Rectal smooth muscle tissue (tissue), 1 donor: ENCODE measurements at regions not wholly inside any gene's neighbourhood (a gene's known extent, or its start where the extent isn't known, plus 50 kb on each side); places are given as distances from the start of the nearest gene placed in this dataset.

Experiments used
- H3K27ac ChIP-seq: one replicate; pipeline ENCODE4 v1.7.0; 2013; ENCODE audit warnings: low read depth, low read length, inconsistent platforms
- H3K27me3 ChIP-seq: one replicate; pipeline ENCODE4 v1.7.0; 2013; ENCODE audit warnings: low read length; ENCODE audit not compliant: control insufficient read depth, insufficient read depth
- H3K36me3 ChIP-seq: one replicate; pipeline ENCODE4 v1.7.0; 2013; ENCODE audit warnings: low read length; ENCODE audit not compliant: control insufficient read depth, insufficient read depth
- H3K4me1 ChIP-seq: one replicate; pipeline ENCODE4 v1.7.0; 2013; ENCODE audit warnings: low read length; ENCODE audit not compliant: control insufficient read depth, insufficient read depth
- H3K4me3 ChIP-seq: one replicate; pipeline ENCODE4 v1.7.0; 2013; ENCODE audit warnings: low read length
- H3K9ac ChIP-seq: one replicate; pipeline ENCODE4 v1.7.0; 2013; ENCODE audit warnings: low read length

DNA sequence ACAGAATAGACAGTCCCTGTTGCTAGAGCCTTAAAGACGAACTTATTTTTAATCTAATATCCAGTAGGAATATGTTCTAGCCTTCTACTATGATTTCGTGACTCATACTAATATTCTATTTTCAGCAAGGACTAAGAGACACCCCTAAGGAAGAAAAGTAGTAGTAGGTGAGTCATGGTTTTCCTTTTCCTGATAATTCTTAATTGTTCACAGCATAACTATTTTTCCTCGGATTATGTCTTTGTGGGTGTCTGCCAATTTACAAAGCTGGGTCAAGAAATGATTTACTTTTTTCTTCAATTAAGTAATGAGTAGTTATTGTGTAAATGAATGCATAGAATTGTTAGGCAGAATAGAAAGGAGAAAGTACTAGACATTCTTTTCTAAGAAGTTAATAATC, 292.2 kb downstream of the TOX3 start:
- Histone ChIP-seq H3K27me3 (no peaks in the 10 kb centered on the region), H3K4me3 (no peak overlapping the region), H3K4me1 (no peaks in the 10 kb centered on the region), H3K36me3 (no peaks in the 10 kb centered on the region), H3K9ac (no peak overlapping the region), H3K27ac (no peak overlapping the region)

DNA sequence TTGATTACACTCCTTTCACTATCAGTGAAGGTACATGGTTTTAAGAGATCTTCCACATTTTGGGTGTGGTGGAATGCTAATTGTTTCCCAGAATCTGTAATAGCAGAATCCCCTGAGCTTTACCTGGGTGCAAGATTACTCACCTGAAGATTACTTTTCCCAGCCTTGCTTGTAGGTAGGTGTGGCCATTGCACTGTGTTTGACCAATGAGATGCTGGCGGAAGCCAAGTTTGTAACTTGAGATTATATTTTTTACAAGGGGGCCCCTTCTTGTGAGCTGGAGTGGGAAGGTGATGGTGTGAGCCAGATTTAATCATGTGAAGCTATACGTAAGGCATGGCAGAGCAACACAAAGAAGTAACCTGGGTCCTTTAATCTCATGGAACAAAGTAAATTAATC, 294.3 kb downstream of the TOX3 start:
- Histone ChIP-seq H3K27ac (no peak overlapping the region), H3K9ac (no peak overlapping the region), H3K4me1 (no peaks in the 10 kb centered on the region), H3K36me3 (no peaks in the 10 kb centered on the region), H3K4me3 (no peak overlapping the region), H3K27me3 (no peaks in the 10 kb centered on the region)

DNA sequence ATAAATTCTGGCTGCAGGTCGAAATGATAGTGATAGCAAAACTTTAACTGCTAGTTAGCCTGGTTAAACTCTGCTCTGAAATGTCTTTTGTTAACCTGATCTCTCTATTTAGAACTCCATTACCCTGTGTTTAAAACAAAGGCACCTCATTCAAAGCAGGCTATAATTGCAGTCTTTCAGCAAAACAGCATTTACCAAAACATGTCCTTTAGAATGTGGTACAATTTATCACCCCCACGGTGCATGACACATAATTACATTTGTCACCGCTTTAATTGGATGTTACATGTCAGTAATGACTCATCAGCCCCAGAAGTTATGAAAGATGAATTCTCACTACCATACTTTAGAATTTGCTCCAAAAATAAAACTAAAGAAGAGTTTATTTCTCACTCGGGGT, 295.4 kb downstream of the TOX3 start:
- Histone ChIP-seq H3K27ac (no peak overlapping the region), H3K27me3 (no peaks in the 10 kb centered on the region), H3K4me3 (no peak overlapping the region), H3K4me1 (no peaks in the 10 kb centered on the region), H3K36me3 (no peaks in the 10 kb centered on the region), H3K9ac (no peak overlapping the region)

DNA sequence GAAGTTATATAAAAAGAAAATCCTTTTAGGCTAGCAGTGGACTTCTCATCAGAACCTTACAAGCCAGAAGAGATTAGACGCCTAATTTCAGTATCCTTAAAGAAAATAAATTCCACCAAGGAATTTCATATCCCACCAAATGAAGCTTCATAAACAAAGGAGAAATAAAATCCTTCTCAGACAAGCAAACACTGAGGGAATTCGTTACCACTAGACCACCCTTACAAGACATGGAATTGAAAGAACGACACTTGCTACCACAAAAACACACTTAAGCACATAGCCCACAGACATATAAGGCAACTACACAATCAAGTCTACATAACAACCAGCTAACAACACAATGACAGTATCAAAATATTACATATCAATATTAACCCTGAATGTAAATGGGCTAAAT, 299.2 kb downstream of the TOX3 start:
- Histone ChIP-seq H3K36me3 (no peaks in the 10 kb centered on the region), H3K27me3 (no peaks in the 10 kb centered on the region), H3K27ac (no peak overlapping the region), H3K4me1 (no peaks in the 10 kb centered on the region), H3K9ac (no peak overlapping the region), H3K4me3 (no peak overlapping the region)

DNA sequence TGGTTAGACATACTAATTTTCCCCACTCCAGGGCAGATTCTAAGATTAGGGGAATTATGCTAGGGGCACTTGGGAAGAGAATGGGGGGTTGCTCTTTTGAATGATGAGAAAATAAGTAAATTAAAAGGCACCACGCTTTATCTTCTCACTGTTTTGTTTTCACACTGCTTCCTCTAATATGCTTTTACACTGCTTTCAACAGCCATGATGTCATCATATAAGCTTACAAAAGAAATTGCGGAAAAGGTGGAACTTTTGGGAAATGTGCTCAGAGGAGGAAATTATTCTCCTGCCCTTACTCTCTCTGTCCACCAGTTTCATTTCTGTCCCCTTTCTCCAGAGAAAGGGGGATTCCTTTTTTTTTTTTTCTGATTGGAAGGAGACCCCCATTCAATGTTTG, 308.2 kb downstream of the TOX3 start:
- Histone ChIP-seq H3K4me1 (no peaks in the 10 kb centered on the region), H3K27ac (no peak overlapping the region), H3K27me3 (no peaks in the 10 kb centered on the region), H3K36me3 (no peaks in the 10 kb centered on the region), H3K9ac (no peak overlapping the region), H3K4me3 (no peak overlapping the region)

DNA sequence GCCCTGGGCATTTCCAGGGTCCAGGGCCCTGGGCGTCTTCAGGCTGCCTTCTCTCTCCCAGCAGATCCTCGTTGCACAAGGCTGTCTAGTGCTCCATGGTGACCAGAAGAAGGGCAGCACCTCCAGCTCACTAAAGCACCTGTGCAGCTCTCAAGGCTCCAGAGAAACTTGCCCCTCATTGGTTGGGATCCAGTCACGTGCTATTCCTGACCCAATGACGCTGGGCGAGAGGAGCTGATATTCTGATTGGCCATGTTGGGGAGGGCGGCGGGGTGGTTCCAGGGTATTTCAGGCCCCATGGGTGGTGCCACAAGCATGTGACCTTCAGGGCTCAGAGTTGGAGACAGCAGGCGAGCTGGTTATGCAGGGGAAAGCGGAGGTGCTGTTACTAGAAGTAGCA, 309.1 kb downstream of the TOX3 start:
- no peak overlapping the region for H3K27ac ChIP-seq
- no peak overlapping the region for H3K4me3 ChIP-seq
- no peak overlapping the region for H3K9ac ChIP-seq
- H3K4me1 ChIP-seq, result no peaks in the 10 kb centered on the region
- H3K36me3 ChIP-seq, result no peaks in the 10 kb centered on the region
- H3K27me3 ChIP-seq, result no peaks in the 10 kb centered on the region

DNA sequence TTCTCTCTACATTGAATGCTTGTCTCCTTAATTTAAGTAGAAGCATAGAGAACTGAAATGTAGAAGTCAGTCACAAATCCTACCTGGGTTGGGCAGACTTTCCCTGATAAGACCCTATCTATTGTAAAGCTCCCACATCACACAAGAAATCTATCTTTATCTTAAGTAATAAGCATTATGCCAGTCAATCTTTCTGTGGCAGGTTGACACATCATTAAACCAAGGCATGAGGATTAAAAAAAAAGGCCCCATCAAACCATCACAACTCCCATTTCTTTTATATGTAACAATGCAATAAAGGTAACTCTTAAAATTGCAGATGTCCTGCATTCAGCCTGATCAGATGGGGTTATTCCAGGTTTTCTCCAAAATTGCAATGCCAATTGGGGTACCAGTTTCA, 311.8 kb downstream of the TOX3 start:
- H3K27ac ChIP-seq, result no peak overlapping the region
- no peak overlapping the region for H3K4me3 ChIP-seq
- no peaks in the 10 kb centered on the region for H3K4me1 ChIP-seq
- H3K36me3 ChIP-seq, result no peaks in the 10 kb centered on the region
- no peak overlapping the region for H3K9ac ChIP-seq
- no peaks in the 10 kb centered on the region for H3K27me3 ChIP-seq

DNA sequence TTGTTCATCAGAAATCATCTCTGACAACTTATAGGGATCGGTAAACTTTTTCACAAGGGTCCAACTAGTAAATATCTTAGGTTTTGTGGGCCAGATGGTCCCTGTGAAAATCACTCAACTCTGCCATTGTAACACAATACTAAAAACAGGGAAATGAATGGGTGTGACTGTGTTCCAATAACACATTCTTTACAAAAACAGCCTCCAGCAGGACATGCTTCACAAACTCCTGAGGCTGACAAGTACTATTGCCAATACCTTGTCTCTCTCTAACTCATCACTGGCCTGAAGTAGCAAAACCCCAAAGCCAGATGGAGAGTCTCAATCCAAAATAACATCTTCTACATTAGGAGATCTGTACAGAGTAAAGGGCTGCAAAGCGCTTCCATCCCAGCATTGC, 312.3 kb downstream of the TOX3 start:
- Histone ChIP-seq H3K27me3 (no peaks in the 10 kb centered on the region), H3K36me3 (no peaks in the 10 kb centered on the region), H3K4me1 (no peaks in the 10 kb centered on the region), H3K9ac (no peak overlapping the region), H3K27ac (no peak overlapping the region), H3K4me3 (no peak overlapping the region)

DNA sequence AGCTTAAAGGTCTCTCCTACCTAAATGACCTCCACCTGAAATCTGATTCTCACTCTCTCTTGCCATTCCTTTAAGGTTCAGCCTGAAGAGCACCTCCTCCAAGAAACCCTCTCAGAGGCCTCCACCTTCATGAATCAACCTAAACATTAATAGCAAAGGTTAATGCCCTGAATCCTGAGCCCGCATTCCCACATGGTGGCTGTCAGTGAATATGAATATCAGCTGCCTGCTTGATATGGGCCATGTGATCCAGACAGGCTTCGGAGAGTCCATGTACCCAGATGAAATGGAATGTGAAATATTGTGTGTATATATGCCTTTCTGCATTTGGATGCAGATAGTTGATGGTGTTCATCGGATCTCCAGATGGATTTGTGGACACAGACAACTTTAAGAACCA, 317.5 kb downstream of the TOX3 start:
- Histone ChIP-seq H3K36me3 (no peaks in the 10 kb centered on the region), H3K27me3 (no peaks in the 10 kb centered on the region), H3K9ac (no peak overlapping the region), H3K27ac (no peak overlapping the region), H3K4me3 (no peak overlapping the region), H3K4me1 (no peaks in the 10 kb centered on the region)

DNA sequence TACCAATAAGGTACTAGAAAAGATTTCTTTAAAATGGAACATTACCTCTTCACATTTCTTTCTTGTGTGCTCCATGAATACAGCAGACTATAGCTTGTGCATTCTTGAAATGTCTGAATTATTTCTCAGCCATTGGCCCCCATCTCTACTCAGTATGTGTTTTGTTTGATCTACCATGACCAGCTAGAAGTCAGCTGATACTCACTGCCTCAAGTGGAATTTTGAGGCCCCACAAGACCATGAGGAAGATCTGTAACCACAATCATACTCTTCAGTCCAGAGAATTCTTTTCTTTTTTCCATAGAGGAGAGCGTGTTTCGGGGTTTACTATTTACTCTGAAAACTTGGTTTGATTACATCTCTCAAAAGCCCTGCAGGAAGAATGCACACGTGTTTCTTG, 319.1 kb downstream of the TOX3 start:
- Histone ChIP-seq H3K27me3 (no peaks in the 10 kb centered on the region), H3K4me3 (no peak overlapping the region), H3K4me1 (no peaks in the 10 kb centered on the region), H3K27ac (no peak overlapping the region), H3K9ac (no peak overlapping the region), H3K36me3 (no peaks in the 10 kb centered on the region)

DNA sequence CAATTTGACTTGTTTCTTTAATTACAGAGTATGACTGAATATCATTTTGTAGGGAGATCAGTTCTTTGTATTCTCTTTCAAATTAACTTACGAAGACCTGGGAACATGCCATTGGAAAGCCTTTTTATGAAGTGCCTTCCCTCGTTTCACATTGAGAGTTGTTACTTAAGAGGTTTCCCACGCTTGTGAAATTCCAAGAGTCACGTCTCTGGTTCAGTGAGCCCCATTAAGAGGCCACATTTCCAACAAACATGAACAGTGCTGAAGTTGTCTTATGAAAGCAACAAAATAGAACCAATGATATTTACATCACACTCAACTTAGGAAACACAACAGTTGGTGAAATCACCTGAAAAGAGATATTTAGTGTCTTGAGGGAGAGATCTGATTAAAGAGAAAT, 334.1 kb downstream of the TOX3 start:
- no peaks in the 10 kb centered on the region for H3K27me3 ChIP-seq
- no peak overlapping the region for H3K9ac ChIP-seq
- H3K27ac ChIP-seq, result no peak overlapping the region
- no peak overlapping the region for H3K4me3 ChIP-seq
- no peaks in the 10 kb centered on the region for H3K4me1 ChIP-seq
- no peaks in the 10 kb centered on the region for H3K36me3 ChIP-seq

DNA sequence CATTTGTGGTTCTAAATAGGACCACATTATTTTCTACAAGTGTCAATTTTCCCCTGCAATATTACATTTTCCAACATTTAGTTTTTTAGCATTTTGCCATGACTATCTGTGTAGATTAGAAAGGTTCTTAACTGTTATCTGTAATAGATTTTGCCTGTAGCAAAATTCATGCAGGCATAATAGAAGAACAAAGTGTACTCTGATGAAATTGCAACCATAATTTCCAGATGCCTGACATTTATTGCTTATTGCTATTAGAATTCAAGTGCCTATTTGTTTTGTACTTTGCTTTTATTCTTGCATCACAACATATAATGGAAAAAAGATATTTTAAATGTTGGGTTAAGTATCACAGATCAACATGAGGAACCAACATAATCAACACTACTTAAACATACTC, 337.7 kb downstream of the TOX3 start:
- Histone ChIP-seq H3K27me3 (no peaks in the 10 kb centered on the region), H3K36me3 (no peaks in the 10 kb centered on the region), H3K9ac (no peak overlapping the region), H3K4me1 (no peaks in the 10 kb centered on the region), H3K27ac (no peak overlapping the region), H3K4me3 (no peak overlapping the region)

DNA sequence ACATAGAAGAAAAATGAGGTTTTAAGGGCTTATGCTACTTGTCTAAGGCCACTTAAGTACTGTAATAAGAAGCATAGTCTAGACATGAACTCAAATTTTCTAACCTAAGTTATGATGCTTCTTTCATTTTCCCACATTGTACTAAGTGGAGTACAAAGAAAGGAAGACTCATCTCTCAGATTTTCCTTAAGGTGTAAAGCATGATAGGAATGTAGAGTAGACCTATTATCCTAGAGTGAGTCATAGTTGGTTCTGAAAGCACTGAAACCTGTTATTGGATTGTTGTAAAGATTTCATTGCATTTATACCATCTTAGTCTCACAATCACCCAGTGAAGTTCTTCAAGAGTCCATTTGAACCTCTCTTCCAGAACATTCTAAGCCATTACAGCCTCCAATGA, 343.8 kb downstream of the TOX3 start:
- Histone ChIP-seq H3K36me3 (no peaks in the 10 kb centered on the region), H3K27ac (no peak overlapping the region), H3K9ac (no peak overlapping the region), H3K4me1 (no peaks in the 10 kb centered on the region), H3K4me3 (no peak overlapping the region), H3K27me3 (no peaks in the 10 kb centered on the region)

DNA sequence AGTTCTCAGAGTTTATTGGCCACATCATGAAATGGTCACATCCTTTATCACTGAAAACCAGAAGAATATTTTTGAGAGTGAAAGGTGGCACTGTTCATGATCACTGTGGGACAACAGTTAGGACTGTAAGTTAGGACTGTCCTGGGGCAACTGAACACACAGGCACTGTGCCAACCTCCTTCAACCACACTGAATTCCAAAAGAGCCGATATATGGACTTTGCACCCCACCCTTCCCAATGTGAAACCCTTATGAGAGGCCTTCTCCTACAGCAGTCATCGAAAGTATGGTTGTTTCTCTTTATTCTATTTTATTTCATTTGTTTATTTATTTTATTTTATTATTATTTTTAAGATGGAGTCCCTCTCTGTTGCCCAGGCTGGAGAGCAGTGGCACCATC, 353.5 kb downstream of the TOX3 start:
- no peak overlapping the region for H3K9ac ChIP-seq
- no peaks in the 10 kb centered on the region for H3K4me1 ChIP-seq
- H3K36me3 ChIP-seq, result no peaks in the 10 kb centered on the region
- H3K27me3 ChIP-seq, result no peaks in the 10 kb centered on the region
- no peak overlapping the region for H3K27ac ChIP-seq
- no peak overlapping the region for H3K4me3 ChIP-seq
